HG03469 (cell line): ENCODE measurements at regions not wholly inside any gene's neighbourhood (a gene's known extent, or its start where the extent isn't known, plus 50 kb on each side); places are given as distances from the start of the nearest gene placed in this dataset.

Source experiments
- ATAC-seq: cut with Tn5 transposase; IDR thresholded peaks from one replicate; pipeline ENCODE4 v1.9.1; 2021; ENCODE audit warnings: mild to moderate bottlenecking, moderate library complexity, moderate number of reproducible peaks; ENCODE audit not compliant: unreplicated experiment

DNA sequence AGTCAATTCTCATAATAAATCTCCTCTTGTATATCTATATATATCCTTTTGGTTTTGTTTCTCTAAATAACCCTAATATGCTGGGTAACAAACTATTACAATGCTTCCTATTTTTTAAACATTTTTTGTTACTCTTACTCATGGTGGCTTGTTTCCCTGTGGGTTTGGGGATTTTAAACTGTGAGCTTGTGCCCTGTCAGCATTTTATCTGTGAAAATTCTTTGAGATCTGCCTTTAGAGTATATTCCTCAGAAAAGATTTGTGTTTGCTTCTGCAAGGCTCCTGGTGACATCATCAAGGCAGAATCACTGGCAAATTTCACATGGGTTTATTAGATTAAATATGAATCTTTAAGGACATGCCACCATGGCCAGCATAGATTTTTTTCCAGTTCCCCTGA lies 273.6 kb downstream of the LRFN2 start:
- no peak for ATAC-seq

DNA sequence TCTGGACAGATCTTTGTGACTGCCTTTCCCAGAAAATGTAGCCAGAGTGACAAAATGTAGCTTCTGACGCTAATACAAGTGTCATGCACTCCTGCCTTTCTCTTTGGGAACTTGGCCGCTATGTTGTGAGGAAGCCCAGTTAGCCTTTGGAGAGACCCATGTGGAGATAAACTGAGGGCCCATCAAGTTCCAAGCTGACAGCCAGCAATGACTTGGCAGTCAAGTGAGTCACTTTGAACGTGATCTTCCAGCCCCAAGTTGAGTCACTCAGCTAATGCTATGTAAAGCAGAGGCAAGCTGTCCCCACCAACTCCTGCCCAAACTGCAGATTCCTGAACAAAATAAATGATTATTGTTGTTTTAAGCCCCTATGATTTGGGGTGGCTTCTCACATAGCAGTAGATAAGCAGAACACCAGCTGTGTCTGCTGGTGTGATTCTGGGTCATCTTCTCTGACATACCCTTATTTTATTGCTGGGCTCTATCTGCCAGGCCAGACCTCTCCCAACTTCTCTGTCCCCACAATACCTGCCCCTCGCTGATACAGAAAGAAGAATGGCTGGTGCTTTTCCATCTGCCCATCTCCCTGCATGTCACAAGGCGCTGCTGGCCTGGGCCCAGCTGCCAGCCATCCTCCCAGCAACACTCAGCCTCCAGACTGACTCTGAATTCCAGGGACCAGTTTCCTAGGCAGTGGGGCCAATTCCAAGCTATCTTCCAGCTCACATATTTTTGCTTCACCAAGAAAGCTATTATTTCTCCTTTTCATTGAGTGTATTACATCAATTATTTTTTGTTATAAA lies 274.8 kb downstream of the LRFN2 start:
- ATAC-seq = no peak

DNA sequence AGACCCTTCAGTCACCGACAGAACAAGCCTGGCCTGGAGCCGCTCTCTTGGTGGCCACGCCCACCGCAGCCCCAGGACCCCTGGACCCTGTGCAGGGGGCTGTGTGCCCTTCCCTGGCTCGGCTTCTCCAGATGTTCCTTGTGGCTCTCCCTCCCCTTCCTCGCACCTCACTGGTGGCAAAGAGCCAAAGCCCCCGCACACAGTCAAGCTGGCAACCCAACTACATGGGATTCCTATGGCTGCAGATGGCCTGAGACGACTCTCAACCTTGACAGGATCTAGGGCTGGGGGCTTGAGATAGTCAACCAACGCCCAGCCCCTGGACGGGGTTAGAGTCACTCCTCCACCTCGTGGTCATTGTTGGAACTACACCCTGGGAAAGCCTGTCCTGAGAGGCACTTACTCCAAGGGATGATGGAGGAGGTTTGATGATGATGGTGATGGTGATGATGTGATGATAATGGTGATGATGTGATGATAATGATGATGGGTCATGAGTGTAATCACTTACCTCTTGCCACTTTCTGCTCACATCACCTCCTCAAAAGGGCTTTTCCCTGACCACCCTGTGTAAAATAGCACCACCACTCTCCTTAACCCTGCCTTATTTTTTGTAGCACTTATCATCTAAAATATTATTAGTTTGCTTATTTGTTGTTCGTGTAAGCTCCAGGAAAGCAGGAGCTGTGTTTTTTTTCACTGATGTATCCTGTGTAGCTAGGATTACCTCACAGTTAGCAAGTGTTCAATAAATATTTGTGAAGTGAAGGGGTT lies 278.4 kb downstream of the LRFN2 start:
- no peak for ATAC-seq

DNA sequence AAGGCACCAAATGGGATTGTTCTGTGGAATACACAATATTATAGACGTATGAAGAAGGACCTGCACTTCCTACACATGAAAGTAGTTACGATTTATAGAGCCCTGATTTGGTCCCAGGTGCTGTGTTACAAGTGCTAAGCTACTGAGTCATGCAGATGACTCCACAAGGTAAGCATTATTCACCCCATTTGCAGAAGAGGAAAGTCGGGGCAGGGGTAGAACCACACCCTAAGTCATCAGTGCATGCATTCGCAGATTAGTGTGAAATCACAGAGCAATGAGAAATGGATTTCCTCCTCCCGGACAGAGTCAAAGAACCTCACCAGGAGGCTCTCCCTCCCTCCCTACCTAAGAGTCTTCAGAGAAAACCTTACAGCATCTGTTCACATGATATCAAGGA lies 279.5 kb downstream of the LRFN2 start:
- no peak for ATAC-seq

DNA sequence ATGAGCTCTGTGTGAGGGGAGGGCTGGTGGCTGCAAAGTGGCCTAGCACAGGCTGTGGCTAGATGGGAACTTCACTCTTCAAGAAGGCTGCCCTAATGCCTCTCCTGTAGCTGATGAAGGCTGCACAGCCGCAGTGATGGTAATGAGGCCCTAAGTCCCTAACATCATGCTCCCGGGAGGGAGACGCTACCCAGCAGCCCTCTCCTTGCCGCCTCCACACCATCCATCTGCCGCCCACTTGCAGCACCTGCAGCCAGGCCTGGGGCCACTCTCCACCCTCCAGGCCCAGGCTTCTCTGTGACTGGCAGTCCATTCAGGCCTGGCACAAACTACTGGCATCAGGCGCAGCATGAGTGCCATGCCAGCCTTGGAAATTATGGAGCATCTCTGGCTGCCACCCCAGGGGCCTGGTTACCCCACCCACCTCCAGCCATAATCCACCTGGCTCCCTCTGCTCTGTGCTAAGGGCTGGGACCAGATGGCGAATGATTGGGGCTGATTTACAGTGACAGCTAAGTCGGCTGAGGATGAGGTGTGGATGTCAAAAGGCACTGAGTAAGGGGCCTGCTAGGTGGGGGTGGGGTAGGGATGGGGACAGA lies 284.2 kb downstream of the LRFN2 start:
- ATAC-seq = no peak

DNA sequence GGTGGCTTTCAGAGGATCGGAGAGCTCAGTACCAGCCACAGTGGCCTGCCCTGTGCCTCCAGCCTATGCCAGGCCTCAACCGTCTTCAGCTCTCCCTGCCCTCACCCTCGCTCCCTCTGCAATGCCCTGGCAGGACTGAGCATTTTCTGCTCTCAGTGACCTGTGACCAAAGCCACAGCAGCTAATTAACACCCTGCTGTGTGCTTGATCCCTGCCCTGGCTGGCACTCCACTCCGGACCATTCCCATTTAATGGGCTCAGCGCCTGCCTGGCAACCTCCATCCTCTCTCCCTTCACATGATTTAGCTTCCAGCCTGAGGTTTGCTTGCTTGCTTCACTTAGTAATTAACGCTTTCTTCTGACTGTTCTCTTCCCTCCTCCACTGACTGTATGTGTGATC lies 287.5 kb downstream of the LRFN2 start:
- no peak for ATAC-seq

DNA sequence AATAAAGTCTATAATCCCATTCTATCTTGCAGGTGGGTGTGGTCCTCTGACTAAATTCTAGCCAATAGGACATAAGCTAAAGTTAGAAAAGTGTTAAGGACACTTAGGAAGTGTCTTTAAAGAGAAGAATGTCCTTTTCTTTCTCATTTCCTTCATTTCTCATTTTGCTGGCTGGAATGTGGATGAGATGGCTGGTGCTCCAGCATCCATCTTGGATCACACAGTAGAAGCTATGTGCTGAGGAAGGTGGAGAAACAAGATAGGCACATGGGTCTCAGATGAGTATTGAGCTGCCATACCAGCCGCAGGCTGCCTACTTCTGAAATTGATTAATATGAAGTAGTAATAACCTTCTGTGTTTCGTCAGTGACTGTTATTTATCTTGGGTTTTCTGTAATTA lies 289.0 kb downstream of the LRFN2 start:
- no peak for ATAC-seq

DNA sequence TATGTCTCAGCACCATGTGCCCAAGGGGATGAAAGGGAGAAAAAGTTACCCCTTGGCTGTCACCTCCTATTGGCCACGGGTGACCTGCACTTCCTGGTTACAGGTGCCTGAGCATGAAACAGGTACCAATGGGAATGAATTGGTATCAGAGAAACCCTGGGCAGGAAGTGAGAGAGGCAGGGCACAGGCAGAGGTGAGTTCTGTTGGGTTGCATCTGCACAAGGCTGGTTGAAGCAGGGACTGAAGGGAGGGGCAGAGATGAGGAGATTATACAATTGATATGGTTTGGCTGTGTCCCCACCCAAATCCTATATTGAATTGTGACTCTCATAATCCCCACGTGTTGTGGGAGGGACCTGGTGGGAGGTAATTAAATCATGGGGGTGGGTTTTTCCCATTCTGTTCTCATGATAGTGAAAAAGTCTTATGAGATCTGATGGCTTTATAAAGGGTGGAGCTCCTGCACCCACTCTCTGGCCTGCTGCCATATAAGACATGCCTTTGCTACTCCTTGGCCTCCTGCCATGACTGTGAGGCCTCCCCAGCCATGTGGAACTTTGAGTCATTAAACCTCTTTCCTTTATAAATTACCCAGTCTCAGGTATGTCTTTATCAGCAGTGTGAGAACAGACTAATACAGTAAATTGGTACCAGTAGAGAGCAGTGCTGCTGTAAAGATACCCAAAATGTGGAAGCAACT lies 291.8 kb downstream of the LRFN2 start:
- no peak for ATAC-seq

DNA sequence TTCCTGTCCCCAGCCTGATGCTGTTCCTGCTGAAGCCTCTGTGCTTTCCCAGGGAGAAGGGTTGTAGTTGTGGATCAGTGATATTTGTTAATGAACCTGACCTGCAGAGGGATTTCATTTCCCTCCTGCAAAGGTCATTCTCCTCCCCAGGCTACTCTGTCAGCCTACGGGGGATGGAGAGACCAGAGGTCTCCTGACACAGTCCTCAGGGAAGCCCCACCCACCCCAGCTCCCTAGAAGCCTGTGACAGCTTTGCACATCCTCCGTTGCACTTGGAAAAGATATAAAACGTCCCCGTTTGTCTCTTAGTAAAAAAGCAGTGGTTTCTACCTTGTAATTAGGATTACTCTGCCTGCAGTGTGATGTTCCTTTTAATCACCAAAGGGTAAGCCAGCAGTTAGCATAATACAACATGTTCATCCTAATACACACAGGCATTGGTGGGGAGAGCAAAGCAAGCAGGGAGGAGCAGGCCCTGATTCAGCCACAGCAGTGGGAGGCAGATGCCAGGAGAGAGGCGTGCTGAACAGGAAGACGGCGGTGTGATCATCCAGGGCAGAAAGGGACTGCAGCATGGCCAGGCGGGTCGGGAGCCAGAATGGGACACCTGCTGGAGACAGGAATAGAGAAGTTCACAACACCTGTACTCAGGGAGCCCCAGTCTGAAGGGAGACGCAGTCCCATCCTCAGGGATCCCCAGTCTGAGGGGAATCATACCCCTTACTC lies 293.5 kb downstream of the LRFN2 start:
- ATAC-seq = no peak

DNA sequence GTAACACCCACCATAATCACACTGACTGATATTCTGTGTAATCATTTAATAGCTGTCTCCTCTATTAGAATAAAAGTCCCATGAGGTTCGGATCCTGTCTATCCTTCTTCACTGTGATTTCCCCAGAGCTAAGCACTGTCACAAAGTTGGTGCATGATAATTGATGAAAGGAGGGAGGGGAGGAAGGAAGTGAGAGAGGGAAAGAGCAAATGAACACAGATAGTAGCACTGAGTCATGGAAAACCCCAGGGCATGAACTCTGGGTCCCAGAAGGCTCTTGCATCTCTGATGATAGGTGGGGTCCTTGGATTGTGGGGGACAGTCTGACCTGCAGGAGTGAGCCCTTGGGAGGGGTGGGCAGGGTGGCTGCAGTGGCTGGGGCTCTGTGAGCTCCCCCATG lies 294.1 kb downstream of the LRFN2 start:
- no peak for ATAC-seq

DNA sequence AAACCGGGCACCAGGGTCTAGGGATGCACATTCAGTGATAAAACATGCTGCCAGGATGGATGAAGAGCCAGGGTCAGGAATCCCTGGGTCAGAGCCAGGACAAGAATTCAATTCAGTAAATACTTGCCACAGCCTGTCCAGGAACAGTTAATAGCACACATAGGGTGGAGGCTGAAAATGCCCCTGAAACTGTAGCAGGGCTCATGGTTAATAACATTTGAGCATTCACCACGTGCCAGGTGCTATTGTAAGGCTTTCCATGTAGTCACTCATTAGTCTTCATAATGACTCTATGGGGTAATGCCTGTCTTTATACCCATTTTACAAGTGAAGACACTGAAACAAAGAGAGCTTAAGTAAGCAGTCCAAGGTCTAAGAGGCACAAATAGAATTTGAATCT lies 296.3 kb downstream of the LRFN2 start:
- ATAC-seq = no peak

DNA sequence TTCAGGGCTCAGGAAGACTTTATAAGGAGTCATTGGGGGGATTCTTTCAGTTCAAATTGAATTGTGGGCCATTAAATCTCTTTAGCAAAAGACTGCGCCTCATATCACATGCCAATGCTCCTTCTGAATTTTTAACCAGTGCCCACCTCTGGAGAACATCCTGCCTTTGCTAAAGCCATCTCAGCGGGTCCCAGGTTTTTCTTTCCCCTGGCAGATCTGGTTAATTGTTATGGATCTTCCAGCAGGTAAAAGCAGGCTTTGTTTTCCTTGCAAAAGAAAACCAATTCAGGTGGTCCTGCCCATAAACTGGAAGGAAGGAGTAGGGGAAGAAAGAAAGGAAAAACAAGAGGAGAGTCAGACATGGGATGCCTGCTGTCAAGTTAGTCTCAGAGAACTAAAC lies 298.2 kb downstream of the LRFN2 start:
- ATAC-seq = no peak

DNA sequence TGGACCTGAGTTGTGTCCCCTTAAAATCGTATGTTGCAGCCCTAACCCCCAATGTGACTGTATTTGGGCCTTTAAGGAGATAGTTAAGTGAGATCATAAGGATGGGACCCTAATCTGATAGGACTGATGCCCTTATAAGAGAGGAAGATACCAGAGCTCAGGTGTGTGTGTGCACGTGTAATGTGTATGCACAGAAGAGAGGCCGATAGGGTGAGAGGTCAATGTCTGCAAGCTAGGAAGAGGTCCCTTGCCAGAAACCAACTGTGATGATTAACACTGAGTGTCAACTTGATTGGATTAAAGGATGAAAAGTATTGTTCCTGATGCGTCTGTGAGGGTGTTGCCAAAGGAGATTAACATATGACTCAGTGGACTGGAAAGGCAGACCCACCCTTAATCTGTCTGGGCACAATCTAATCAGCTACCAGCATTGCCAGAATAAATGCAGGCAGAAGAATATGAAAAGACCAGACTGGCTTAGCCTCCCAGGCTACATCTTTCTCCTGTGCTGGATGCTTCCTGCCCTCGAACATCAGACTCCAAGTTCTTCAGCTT lies 299.8 kb downstream of the LRFN2 start:
- ATAC-seq = no peak

DNA sequence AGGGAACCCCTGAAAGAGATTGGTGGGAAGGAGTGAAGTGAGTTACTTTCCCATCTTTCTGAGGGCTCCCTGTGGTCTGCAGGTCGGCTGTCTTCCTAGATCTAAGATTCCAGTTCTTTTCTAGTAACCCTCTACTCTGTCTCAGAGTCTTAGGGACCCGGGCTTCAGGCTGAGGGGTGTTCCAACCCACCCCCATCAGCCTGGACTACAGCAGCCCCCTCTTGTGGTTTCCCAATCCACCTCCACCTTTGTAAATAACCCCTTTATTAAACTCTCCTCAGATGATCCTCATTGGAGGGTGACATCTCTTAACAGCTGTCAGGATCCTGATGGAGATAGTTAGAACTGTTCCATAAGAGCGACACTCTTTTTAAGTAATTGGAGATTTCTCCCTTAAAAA lies 300.4 kb downstream of the LRFN2 start:
- no peak for ATAC-seq

DNA sequence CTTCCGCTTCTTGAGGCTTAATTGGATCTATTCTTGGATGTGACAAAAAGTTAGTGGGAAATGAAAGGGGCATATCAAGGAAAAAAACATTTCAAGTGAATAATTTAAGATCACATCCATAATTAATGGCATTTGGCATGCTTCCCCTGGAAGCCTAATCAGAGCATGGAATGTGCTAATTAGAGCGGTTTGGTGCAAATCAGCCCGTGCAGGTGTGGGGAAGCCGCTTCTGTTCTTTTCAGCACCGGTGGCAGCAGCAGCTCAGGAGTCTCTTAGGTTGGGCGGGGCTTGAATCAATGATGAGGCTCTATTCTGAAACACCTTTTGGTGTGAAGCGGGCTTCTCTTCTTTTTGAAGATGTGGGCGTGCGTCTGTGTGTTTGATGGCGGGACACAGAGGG lies 301.2 kb downstream of the LRFN2 start:
- ATAC-seq = no peak

DNA sequence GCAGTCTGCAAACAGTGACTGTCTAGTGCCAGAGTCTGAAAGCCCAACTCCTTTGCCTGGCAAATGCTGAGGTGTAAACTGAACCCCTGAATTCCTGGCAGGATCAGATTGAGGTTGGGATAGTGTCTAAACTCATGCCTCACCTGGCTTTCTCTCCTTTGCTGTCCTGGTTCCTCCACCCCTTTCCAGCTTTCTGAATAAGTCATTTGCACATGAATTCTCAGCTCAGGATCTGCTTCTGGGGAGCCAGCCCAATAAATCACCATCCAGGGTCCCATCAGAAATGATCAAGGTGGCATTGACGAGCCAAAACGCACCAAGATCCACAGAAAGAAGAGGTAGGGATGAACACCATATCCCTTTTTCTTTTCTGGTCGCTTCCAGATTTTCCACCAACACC lies 301.6 kb downstream of the LRFN2 start:
- ATAC-seq = no peak

DNA sequence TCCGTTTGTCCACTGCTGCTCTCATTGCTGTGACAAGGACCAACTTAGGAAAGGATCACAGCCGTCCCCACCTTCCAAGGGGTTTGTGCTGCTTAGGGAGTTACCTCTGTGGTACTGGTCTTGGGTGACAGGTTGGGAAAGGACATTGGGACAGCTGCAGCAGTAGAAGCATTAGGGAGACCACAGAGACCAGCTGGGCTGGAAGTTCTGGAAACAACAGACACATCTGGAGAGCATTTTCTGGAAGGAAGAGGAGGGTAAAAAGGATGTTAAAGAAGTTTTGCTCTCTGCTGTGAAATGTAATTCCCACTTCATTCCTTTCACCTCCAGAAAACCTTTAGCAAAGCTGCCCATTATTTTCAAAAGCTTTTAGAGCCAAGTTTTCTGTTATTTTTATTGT lies 304.2 kb downstream of the LRFN2 start:
- no peak for ATAC-seq

DNA sequence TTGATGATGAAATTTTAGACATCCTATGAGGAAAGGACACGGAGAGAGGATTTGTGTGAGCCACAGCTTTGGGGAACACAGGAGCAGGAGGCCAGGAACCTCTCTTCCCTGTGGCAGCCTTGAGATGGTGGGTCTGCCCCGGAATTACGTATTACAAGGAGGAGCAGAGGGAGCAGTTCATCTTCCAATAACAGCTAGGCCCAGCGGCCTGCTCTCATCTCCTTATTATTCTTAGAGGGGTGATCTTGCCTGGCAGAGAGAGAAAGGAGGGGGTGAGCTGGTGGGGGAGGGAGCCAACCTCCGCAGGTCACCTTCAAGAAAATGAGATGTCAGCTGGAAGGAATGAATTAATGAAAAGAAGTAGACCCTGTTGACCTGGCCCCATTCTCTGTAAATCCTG lies 305.8 kb downstream of the LRFN2 start:
- ATAC-seq = no peak

DNA sequence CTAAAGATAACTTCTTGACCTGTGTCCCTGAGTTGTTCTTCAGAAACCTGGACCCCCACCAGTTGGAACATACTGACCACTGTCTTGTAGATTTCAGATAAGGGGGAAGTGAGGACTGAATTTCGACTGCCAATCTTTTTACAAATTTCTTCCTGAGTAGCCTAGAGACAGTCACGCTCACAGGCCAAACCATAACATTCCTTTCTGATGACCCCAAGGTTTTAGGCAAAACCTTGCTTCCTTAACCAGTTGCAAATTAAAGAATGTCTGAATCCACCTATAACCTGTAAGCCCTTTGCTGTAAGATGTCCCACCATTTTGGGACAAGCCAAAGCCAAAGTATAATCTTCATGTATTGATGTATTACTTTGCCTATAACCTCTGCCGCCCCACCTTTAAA lies 306.9 kb downstream of the LRFN2 start:
- no peak for ATAC-seq

DNA sequence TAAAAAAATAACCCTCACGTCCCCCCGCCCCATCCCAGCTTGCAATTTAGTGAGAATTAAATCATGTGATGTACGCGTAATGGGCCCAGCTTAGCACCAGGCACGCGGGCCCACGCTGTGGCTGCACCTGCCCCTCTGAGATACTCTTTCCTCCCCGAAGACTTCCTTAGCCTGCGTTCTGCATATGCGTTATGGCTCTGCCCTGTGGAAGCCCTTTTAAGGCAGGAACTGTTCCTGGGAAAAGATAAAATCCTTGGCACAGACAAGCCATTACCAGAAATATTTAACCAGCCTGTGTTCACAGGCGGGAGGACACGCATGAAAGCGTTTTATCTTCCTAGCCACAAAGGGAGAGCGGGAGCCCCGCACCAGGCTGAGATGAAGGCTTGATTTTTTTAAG lies 311.0 kb downstream of the LRFN2 start:
- ATAC-seq = no peak

DNA sequence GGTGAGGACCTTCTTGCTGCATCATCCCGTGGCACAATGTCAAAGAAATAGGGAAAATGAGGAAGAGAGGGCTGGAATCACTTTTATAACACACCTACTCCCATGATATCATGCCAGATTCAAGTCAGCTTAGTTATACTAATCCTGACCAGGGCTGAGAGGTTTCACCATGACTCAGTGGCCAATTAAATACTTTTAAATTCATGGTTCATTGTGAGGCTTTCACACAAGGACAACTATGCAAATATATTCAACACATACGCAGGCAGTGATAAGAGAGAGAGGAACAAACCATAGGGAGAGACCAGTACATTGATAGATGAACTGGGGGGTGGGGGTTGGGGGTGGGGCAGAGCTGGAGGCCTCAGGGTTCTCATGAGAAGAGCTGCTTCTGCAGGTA lies 313.1 kb downstream of the LRFN2 start:
- ATAC-seq = no peak
